HUES64 (cell line): ENCODE measurements at regions not wholly inside any gene's neighbourhood (a gene's known extent, or its start where the extent isn't known, plus 50 kb on each side); places are given as distances from the start of the nearest gene placed in this dataset.
"Not testable (repeated sequence)": the region's sequence is repeated elsewhere in the genome, so short reads cannot be mapped to it uniquely, and the experiment has no call there.

Experiments
- H3K27ac ChIP-seq: 2 replicates; pipeline ENCODE4 v1.7.0; 2013; ENCODE audit warnings: low read depth, low read length, inconsistent platforms
- H3K27me3 ChIP-seq: 2 replicates; pipeline ENCODE4 v1.6.1; 2013; ENCODE audit warnings: mild to moderate bottlenecking, low read length; ENCODE audit not compliant: insufficient read depth
- H3K36me3 ChIP-seq: 2 replicates; pipeline ENCODE4 v1.6.1; 2013; ENCODE audit warnings: mild to moderate bottlenecking, low read length; ENCODE audit not compliant: insufficient read depth
- H3K4me1 ChIP-seq: 2 replicates; pipeline ENCODE4 v1.6.1; 2013; ENCODE audit warnings: mild to moderate bottlenecking, low read length, moderate library complexity; ENCODE audit not compliant: insufficient read depth
- H3K4me3 ChIP-seq: 2 replicates; pipeline ENCODE4 v1.5.1; 2013; ENCODE audit warnings: mild to moderate bottlenecking, low read length, moderate library complexity
- H3K9ac ChIP-seq: 2 replicates; pipeline ENCODE4 v1.6.1; 2013; ENCODE audit warnings: mild to moderate bottlenecking, low read depth, low read length
- H3K9me3 ChIP-seq: 2 replicates; pipeline ENCODE4 v1.6.1; 2013; ENCODE audit warnings: low read depth, low read length; ENCODE audit not compliant: insufficient read depth
- WGBS: fragments of 150-250, 120-280 bp; methylation state at CpG from one replicate; pipeline ENCODE4 v1.1.7; 2013; ENCODE audit warnings: missing lambda C conversion rate; 5-methylcytosine and 5-hydroxymethylcytosine counted together

- no peak overlapping the region for H3K9ac ChIP-seq
- H3K4me1 ChIP-seq = no peaks in the 10 kb centered on the region
- H3K27me3 ChIP-seq = no peaks in the 10 kb centered on the region
- H3K4me3 ChIP-seq = no peak overlapping the region
- H3K9me3 ChIP-seq = no peaks in the 10 kb centered on the region
- WGBS = no CpG with 5 or more reads among the region's 1 CpG
- no peak overlapping the region for H3K27ac ChIP-seq
- no peaks in the 10 kb centered on the region for H3K36me3 ChIP-seq
These were observed 369.6 kb downstream of the NAF1 start for GRCh38 chr4:162797108-162797507.

GRCh38 chr4:162793571-162793970, 373.1 kb downstream of the NAF1 start:
- no peak overlapping the region for H3K9ac ChIP-seq
- H3K9me3 ChIP-seq = no peaks in the 10 kb centered on the region
- no peak overlapping the region for H3K4me3 ChIP-seq
- WGBS = 92% methylated on average over 1 of the region's 2 CpGs
- no peaks in the 10 kb centered on the region for H3K4me1 ChIP-seq
- H3K27ac ChIP-seq = no peak overlapping the region
- no peaks in the 10 kb centered on the region for H3K36me3 ChIP-seq
- H3K27me3 ChIP-seq = no peaks in the 10 kb centered on the region

- no CpG with 5 or more reads among the region's 2 CpGs for WGBS
- H3K27ac ChIP-seq = no peak overlapping the region
These were observed 373.7 kb downstream of the NAF1 start for GRCh38 chr4:162793004-162793403.

GRCh38 chr4:162791226-162791625, 375.5 kb downstream of the NAF1 start:
- Histone ChIP-seq H3K36me3 (no peaks in the 10 kb centered on the region), H3K4me3 (no peak overlapping the region), H3K9me3 (no peaks in the 10 kb centered on the region), H3K27me3 (no peaks in the 10 kb centered on the region), H3K4me1 (no peaks in the 10 kb centered on the region), H3K9ac (no peak overlapping the region), H3K27ac (no peak overlapping the region)
- WGBS = 53% methylated on average over 1 of the region's 2 CpGs

More at GRCh38 chr4:162793004-162793403, 373.7 kb downstream of the NAF1 start:
- Histone ChIP-seq H3K4me1 (no peaks in the 10 kb centered on the region), H3K9ac (no peak overlapping the region), H3K36me3 (no peaks in the 10 kb centered on the region), H3K27me3 (no peaks in the 10 kb centered on the region), H3K4me3 (no peak overlapping the region), H3K9me3 (no peaks in the 10 kb centered on the region)

- Histone ChIP-seq H3K9me3 (no peaks in the 10 kb centered on the region), H3K36me3 (no peaks in the 10 kb centered on the region), H3K27me3 (no peaks in the 10 kb centered on the region), H3K4me3 (no peak overlapping the region), H3K4me1 (peaks cover 9% of the 10 kb centered on the region; the same call in 1 of the 2 replicates), H3K27ac (no peak overlapping the region), H3K9ac (no peak overlapping the region)
- 100% methylated on average over 2 of the region's 2 CpGs for WGBS
These were observed 379.6 kb downstream of the NAF1 start for GRCh38 chr4:162787120-162787519.

- H3K4me1 ChIP-seq = peaks cover 9% of the 10 kb centered on the region; the same call in 1 of the 2 replicates
- H3K27ac ChIP-seq = no peak overlapping the region
- no peak overlapping the region for H3K9ac ChIP-seq
- no peaks in the 10 kb centered on the region for H3K36me3 ChIP-seq
- H3K27me3 ChIP-seq = no peaks in the 10 kb centered on the region
- H3K4me3 ChIP-seq = no peak overlapping the region
- 78% methylated on average over 7 of the region's 7 CpGs for WGBS
- no peaks in the 10 kb centered on the region for H3K9me3 ChIP-seq
These were observed 383.7 kb downstream of the NAF1 start for GRCh38 chr4:162782778-162783525.

GRCh38 chr4:162782096-162782777, 384.5 kb downstream of the NAF1 start:
- Histone ChIP-seq H3K27ac (no peak overlapping the region), H3K9me3 (no peaks in the 10 kb centered on the region), H3K4me1 (peaks cover 9% of the 10 kb centered on the region; the same call in 1 of the 2 replicates), H3K36me3 (no peaks in the 10 kb centered on the region), H3K4me3 (no peak overlapping the region), H3K9ac (no peak overlapping the region), H3K27me3 (no peaks in the 10 kb centered on the region)
- 96% methylated on average over 2 of the region's 3 CpGs for WGBS

GRCh38 chr4:162770761-162771490, 395.8 kb downstream of the NAF1 start:
- WGBS = 92% methylated on average over 1 of the region's 1 CpG
- no peak overlapping the region for H3K9ac ChIP-seq
- no peak overlapping the region for H3K4me3 ChIP-seq
- no peak overlapping the region for H3K27ac ChIP-seq
- H3K36me3 ChIP-seq = no peaks in the 10 kb centered on the region
- no peaks in the 10 kb centered on the region for H3K27me3 ChIP-seq
- no peaks in the 10 kb centered on the region for H3K4me1 ChIP-seq
- H3K9me3 ChIP-seq = no peaks in the 10 kb centered on the region

GRCh38 chr4:162767083-162767482, 399.6 kb downstream of the NAF1 start:
- H3K36me3 ChIP-seq = no peaks in the 10 kb centered on the region
- no peak overlapping the region for H3K4me3 ChIP-seq
- no peaks in the 10 kb centered on the region for H3K27me3 ChIP-seq
- no peaks in the 10 kb centered on the region for H3K9me3 ChIP-seq
- 100% methylated on average over 2 of the region's 3 CpGs for WGBS
- no peaks in the 10 kb centered on the region for H3K4me1 ChIP-seq
- H3K9ac ChIP-seq = no peak overlapping the region
- no peak overlapping the region for H3K27ac ChIP-seq

GRCh38 chr4:162761965-162762364, 404.7 kb downstream of the NAF1 start:
- H3K27me3 ChIP-seq = no peaks in the 10 kb centered on the region
- no peaks in the 10 kb centered on the region for H3K4me1 ChIP-seq
- H3K9ac ChIP-seq = no peak overlapping the region
- H3K4me3 ChIP-seq = no peak overlapping the region
- 67% methylated on average over 3 of the region's 4 CpGs for WGBS
- H3K36me3 ChIP-seq = no peaks in the 10 kb centered on the region
- H3K9me3 ChIP-seq = no peaks in the 10 kb centered on the region
- no peak overlapping the region for H3K27ac ChIP-seq

GRCh38 chr4:162740228-162740627, 426.5 kb downstream of the NAF1 start:
- H3K36me3 ChIP-seq, H3K27me3 ChIP-seq: not testable (repeated sequence)
- WGBS = 88% methylated on average over 11 of the region's 11 CpGs

More at GRCh38 chr4:162740228-162740627, 426.5 kb downstream of the NAF1 start:
- not testable (repeated sequence) for H3K27ac ChIP-seq, H3K9me3 ChIP-seq, H3K4me3 ChIP-seq, H3K9ac ChIP-seq, H3K4me1 ChIP-seq
